ENCODE measurements at regions not wholly inside any gene's neighbourhood (a gene's known extent, or its start where the extent isn't known, plus 50 kb on each side); places are given as distances from the start of the nearest gene placed in this dataset.

DNA sequence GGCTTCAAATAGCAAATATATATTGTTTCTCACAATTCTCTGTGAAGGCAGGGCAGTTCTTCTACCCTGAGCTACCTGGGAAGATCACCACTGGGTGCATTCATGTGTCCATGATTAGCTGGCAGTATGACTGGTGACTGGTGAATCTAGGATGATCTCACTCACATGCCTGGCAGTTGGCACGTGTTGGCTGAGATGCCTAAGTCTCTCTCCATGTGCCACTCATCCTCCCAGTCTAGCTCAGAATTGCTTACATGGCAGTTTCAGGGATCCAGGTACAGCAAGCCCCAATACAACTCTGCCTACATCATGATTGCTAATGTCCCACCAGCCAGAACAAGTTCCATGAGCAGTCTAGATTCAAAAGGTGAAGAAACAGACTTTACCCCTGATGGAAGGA lies 346.8 kb upstream of the CNR1 start:
- TF ChIP-seq, protein P1, sequence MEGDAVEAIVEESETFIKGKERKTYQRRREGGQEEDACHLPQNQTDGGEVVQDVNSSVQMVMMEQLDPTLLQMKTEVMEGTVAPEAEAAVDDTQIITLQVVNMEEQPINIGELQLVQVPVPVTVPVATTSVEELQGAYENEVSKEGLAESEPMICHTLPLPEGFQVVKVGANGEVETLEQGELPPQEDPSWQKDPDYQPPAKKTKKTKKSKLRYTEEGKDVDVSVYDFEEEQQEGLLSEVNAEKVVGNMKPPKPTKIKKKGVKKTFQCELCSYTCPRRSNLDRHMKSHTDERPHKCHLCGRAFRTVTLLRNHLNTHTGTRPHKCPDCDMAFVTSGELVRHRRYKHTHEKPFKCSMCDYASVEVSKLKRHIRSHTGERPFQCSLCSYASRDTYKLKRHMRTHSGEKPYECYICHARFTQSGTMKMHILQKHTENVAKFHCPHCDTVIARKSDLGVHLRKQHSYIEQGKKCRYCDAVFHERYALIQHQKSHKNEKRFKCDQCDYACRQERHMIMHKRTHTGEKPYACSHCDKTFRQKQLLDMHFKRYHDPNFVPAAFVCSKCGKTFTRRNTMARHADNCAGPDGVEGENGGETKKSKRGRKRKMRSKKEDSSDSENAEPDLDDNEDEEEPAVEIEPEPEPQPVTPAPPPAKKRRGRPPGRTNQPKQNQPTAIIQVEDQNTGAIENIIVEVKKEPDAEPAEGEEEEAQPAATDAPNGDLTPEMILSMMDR (IDR thresholded peaks at IDR 0.05): no peak
- TF ChIP-seq EZH2 (IDR thresholded peaks at IDR 0.05): no peak
- TF ChIP-seq EZH2phosphoT487 (IDR thresholded peaks at IDR 0.05): no peak

All from neural progenitor cell (in vitro differentiated cells).